ENCODE measurements at regions not wholly inside any gene's neighbourhood (a gene's known extent, or its start where the extent isn't known, plus 50 kb on each side); places are given as distances from the start of the nearest gene placed in this dataset.

DNA sequence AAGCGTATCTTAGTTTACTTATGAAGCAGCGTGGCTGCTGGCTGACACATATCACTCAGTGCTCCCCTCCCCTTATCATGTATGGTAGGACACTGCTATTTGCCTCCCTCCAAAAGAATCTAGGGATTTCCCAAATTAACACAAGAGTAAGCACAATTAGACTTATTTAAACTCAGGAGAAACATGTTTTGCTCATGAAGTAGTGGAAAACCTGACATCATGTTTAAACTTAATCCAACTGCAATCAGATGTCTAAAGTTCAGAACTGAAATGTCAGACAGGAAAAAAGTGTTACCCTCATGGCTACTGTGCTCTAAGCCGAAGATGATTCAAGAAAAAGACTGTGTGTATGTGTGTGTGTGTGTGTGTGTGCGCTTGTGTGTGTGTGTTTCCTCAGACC lies 324.1 kb upstream of the TNC start:
- WGBS, 2 donors, result 38 to 47% methylated on average over 4 of the region's 4 CpGs
- TF ChIP-seq, protein P1, sequence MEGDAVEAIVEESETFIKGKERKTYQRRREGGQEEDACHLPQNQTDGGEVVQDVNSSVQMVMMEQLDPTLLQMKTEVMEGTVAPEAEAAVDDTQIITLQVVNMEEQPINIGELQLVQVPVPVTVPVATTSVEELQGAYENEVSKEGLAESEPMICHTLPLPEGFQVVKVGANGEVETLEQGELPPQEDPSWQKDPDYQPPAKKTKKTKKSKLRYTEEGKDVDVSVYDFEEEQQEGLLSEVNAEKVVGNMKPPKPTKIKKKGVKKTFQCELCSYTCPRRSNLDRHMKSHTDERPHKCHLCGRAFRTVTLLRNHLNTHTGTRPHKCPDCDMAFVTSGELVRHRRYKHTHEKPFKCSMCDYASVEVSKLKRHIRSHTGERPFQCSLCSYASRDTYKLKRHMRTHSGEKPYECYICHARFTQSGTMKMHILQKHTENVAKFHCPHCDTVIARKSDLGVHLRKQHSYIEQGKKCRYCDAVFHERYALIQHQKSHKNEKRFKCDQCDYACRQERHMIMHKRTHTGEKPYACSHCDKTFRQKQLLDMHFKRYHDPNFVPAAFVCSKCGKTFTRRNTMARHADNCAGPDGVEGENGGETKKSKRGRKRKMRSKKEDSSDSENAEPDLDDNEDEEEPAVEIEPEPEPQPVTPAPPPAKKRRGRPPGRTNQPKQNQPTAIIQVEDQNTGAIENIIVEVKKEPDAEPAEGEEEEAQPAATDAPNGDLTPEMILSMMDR (IDR thresholded peaks at IDR 0.05), result no peak
- Histone ChIP-seq H3K4me1 (peaks cover 0 to 11% (median 0%) of the 10 kb centered on the region in 9 donors), H3K4me3 (no peak overlapping the region), H3K9me3 (no peaks in the 10 kb centered on the region), H3K27me3 (no peaks in the 10 kb centered on the region), H3K36me3 (no peaks in the 10 kb centered on the region), H3K27ac (peak overlapping the region in 2 of 10 donors; percentile 0 to 53)
- intact Hi-C loops (cut with DNase I), result loop anchor here in 1 of 10 donors (10.0 kb wide), 1 partner anchor 63 kb away; no protein-coding TSS in a partner anchor
- ATAC-seq (peak in 7 of 8 donors; percentile 38 to 85 (median 59)), DNase-seq (no peak)

DNA sequence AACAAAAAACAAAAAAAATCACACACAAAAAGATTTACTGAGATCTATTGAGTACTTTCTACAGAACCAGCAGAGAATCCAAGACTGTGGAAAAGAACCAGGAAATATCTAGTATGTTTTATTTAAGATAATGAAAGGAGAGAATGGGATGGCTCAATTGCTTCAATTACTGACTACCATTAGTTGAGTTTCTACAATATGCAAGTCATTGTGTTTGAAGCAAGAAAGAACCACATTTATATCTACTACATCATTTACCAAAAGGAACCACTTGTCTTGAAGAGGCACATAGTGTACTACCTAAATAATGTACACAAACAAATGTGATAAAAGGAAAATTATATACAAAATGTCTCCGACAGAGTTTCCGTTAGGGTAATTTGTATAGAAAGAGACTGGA lies 325.9 kb upstream of the TNC start:
- no peak overlapping the region for H3K27ac ChIP-seq
- TF ChIP-seq, protein P1 (IDR thresholded peaks at IDR 0.05), result no peak
- H3K4me3 ChIP-seq, result no peak overlapping the region
- ATAC-seq (no peak), DNase-seq (no peak)
- no peaks in the 10 kb centered on the region for H3K9me3 ChIP-seq
- 96 to 97% methylated on average over 2 of the region's 2 CpGs for WGBS, 2 donors
- intact Hi-C loops (cut with DNase I), result loop anchor here in 1 of 10 donors (10.0 kb wide), 1 partner anchor 61 kb away; no protein-coding TSS in a partner anchor
- H3K27me3 ChIP-seq, result no peaks in the 10 kb centered on the region
- H3K36me3 ChIP-seq, result no peaks in the 10 kb centered on the region
- peaks cover 0 to 11% (median 0%) of the 10 kb centered on the region in 9 donors for H3K4me1 ChIP-seq

DNA sequence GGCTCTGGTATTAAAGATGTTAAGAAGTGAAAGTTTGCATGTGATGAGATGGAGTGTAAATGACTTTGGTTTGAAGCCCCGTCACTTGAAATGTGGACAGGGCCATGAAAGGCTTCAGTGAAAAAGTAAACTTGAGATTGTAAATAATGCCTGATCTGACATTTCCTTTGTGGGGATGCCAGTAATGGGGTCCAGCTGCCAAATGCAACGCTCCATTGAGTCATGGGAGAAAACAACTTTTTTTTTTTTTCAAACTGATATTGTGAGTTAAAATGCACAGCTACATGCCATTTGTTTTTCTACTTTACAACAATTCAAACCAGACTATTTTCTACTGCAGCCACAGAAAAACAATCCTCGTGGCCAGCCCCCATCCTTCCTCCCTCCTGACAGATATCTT lies 327.0 kb upstream of the TNC start:
- DNase-seq, result no peak
- H3K4me3 ChIP-seq, result no peak overlapping the region
- intact Hi-C loops (cut with DNase I), result loop anchor here in 1 of 10 donors (10.0 kb wide), 1 partner anchor 60 kb away; no protein-coding TSS in a partner anchor
- peaks cover 0 to 11% (median 0%) of the 10 kb centered on the region in 9 donors for H3K4me1 ChIP-seq
- no peaks in the 10 kb centered on the region for H3K9me3 ChIP-seq
- no peaks in the 10 kb centered on the region for H3K36me3 ChIP-seq
- TF ChIP-seq, protein P1 (IDR thresholded peaks at IDR 0.05), result no peak
- ATAC-seq, result no peak
- no peaks in the 10 kb centered on the region for H3K27me3 ChIP-seq
- no peak overlapping the region for H3K27ac ChIP-seq
- WGBS, 2 donors, result 34 to 54% methylated on average over 3 of the region's 3 CpGs

DNA sequence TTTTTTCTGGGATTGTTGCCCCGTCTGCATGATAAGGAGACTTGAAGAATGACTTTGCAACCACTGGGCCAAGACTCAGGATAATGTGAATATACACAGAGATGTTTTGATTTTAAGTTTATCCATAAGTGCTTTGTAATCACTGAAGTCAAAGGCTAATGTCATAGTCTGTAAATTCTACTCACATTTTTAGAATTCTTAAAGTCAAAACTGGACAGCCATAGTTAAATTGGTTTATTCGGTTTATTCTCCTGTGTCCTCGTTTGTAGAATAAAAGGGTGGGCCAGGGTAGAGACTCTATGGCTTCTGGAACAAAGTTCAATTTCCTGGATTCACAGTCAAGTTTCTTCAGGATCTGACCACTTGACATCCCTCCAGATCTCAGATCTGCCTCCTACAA lies 327.7 kb upstream of the TNC start:
- no peak for ATAC-seq
- intact Hi-C loops (cut with DNase I), result loop anchor here in 1 of 10 donors (10.0 kb wide), 1 partner anchor 59 kb away; no protein-coding TSS in a partner anchor
- Histone ChIP-seq H3K36me3 (no peaks in the 10 kb centered on the region), H3K4me3 (no peak overlapping the region), H3K27ac (no peak overlapping the region), H3K4me1 (peaks cover 0 to 11% (median 0%) of the 10 kb centered on the region in 9 donors), H3K9me3 (no peaks in the 10 kb centered on the region), H3K27me3 (no peaks in the 10 kb centered on the region)
- TF ChIP-seq, protein P1 (IDR thresholded peaks at IDR 0.05), result no peak
- no peak for DNase-seq
- WGBS, 2 donors, result 49 to 51% methylated on average over 3 of the region's 3 CpGs
